ENCODE measurements at regions not wholly inside any gene's neighbourhood (a gene's known extent, or its start where the extent isn't known, plus 50 kb on each side); places are given as distances from the start of the nearest gene placed in this dataset.

- H3K27me3 ChIP-seq (ENCODE audit: insufficient read depth, low read length): no peaks in the 10 kb centered on the region
- no peak overlapping the region for H2BK120ac ChIP-seq (ENCODE audit: low read depth, low read length, poor library complexity, severe bottlenecking)
- Mint-ChIP-seq H3K36me3 (ENCODE audit: insufficient read depth in 1 of 3, low read depth in 3 of 3) (no peaks in the 10 kb centered on the region), H3K27me3 (ENCODE audit: low read depth) (peaks cover 3% of the 10 kb centered on the region; the same call in 1 of the 2 replicates), H3K9me3 (no peaks in the 10 kb centered on the region; a peak in 1 of 5 replicates), H3K27ac (no peak overlapping the region), H3K4me3 (no peak overlapping the region), H3K4me1 (peaks cover 15 to 16% of the 10 kb centered on the region in 2 experiments)
- H3K14ac ChIP-seq (ENCODE audit: insufficient read depth, low read length): no peak overlapping the region
- no peak overlapping the region for H3K23ac ChIP-seq (ENCODE audit: insufficient read length, low read depth, low read length)
- WGBS (ENCODE audit: extremely low coverage, insufficient read length, low lambda C conversion rate): no CpG with 5 or more reads among the region's 3 CpGs
- no peak overlapping the region for H2BK5ac ChIP-seq (ENCODE audit: insufficient read length, low read length)
- no peak overlapping the region for H3K4me2 ChIP-seq (ENCODE audit: insufficient read depth, insufficient read length, low read length)
- no peak overlapping the region for H3K4ac ChIP-seq (ENCODE audit: low read depth, low read length)
- H3T11ph ChIP-seq (ENCODE audit: low read length): no peak overlapping the region
- no peak overlapping the region for H3K9ac ChIP-seq (ENCODE audit: extremely low read depth, insufficient read length, low read length)
- no peak overlapping the region for H4K8ac ChIP-seq (replicated peaks; ENCODE audit: insufficient read length, low read depth, low read length)
- H2BK12ac ChIP-seq (ENCODE audit: insufficient read length, low read depth, low read length): no peak overlapping the region
- no peak overlapping the region for H2BK20ac ChIP-seq (ENCODE audit: low read depth, low read length, poor library complexity, severe bottlenecking)
- no peaks in the 10 kb centered on the region for H4K20me1 ChIP-seq (ENCODE audit: control insufficient read depth, insufficient read depth, insufficient read length)
- H3K79me2 ChIP-seq (ENCODE audit: insufficient read depth, low read length): no peaks in the 10 kb centered on the region
- H3K56ac ChIP-seq (ENCODE audit: insufficient read length, low read depth, low read length): no peak overlapping the region
- no peaks in the 10 kb centered on the region for H3K23me2 ChIP-seq (ENCODE audit: insufficient read length, low read depth, low read length, poor library complexity, severe bottlenecking)
- H3K27ac ChIP-seq (ENCODE audit: insufficient read length, low read depth, low read length): no peak overlapping the region
- no peak for TF ChIP-seq CTCF (conservative IDR thresholded peaks at IDR 0.05)
- H4K5ac ChIP-seq (ENCODE audit: insufficient read length, low read depth, low read length): no peak overlapping the region
- no peak overlapping the region for H3K18ac ChIP-seq (ENCODE audit: insufficient read length, low read depth, low read length)
- H4K91ac ChIP-seq (ENCODE audit: insufficient read length, low read depth, low read length): no peak overlapping the region
- H3K4me1 ChIP-seq (ENCODE audit: insufficient read depth, low read length): peaks cover 3% of the 10 kb centered on the region; the same call in 1 of the 2 replicates
- no peak overlapping the region for H2AK5ac ChIP-seq (ENCODE audit: insufficient read length, low read length)
- no peak overlapping the region for H2BK15ac ChIP-seq (ENCODE audit: low read depth, low read length)
- DNase-seq: no peak
- H3K79me1 ChIP-seq (ENCODE audit: insufficient read depth, low read depth, low read length, poor library complexity, severe bottlenecking): no peaks in the 10 kb centered on the region
- no peak overlapping the region for H2AFZ ChIP-seq (ENCODE audit: low read length)
- H3K9me3 ChIP-seq (ENCODE audit: control insufficient read depth, low read depth, low read length): no peaks in the 10 kb centered on the region
Measured at GRCh38 chr11:106331176-106331575, 253.7 kb downstream of the AASDHPPT start.

Measured in H9 (cell line).